GM23338 (cell line): ENCODE measurements at regions not wholly inside any gene's neighbourhood (a gene's known extent, or its start where the extent isn't known, plus 50 kb on each side); places are given as distances from the start of the nearest gene placed in this dataset.

Source experiments
- ATAC-seq: fragments of 200-7000 bp; cut with Tn5 transposase; 3 replicates; pipeline ENCODE4 v1.9.1; 2020
- DNase-seq: peaks from one replicate; pipeline ENCODE4 v3.0.0-alpha.2; 2015; ENCODE audit warnings: low spot score
- H2AFZ ChIP-seq: fragments of 200-600 bp; sonication (generic); 2 replicates; pipeline ENCODE4 v1.8.0; 2016; ENCODE audit warnings: antibody characterized with exemption, mild to moderate bottlenecking, moderate library complexity
- H3F3A ChIP-seq: fragments of 200-600 bp; sonication (generic); replicated peaks from 2 replicates; pipeline ENCODE4 v1.8.0; 2017; ENCODE audit warnings: antibody characterized with exemption, mixed run types, low read depth
- H3K27ac ChIP-seq: fragments of 200-600 bp; sonication (generic); 2 replicates; pipeline ENCODE4 v1.6.1; 2016; ENCODE audit warnings: low read depth
- H3K27me3 ChIP-seq: fragments of 200-600 bp; sonication (generic); 2 replicates; pipeline ENCODE4 v1.8.0; 2016; ENCODE audit warnings: mild to moderate bottlenecking, mixed run types, moderate library complexity; ENCODE audit not compliant: insufficient read depth
- H3K36me3 ChIP-seq: fragments of 200-600 bp; sonication (generic); 2 replicates; pipeline ENCODE4 v1.8.0; 2016; ENCODE audit warnings: mild to moderate bottlenecking; ENCODE audit not compliant: insufficient read depth
- H3K4me1 ChIP-seq: fragments of 200-600 bp; sonication (generic); 2 replicates; pipeline ENCODE4 v1.8.0; 2016; ENCODE audit warnings: mild to moderate bottlenecking, moderate library complexity; ENCODE audit not compliant: insufficient read depth
- H3K4me2 ChIP-seq: fragments of 200-600 bp; sonication (generic); 2 replicates; pipeline ENCODE4 v1.7.1; 2017; ENCODE audit warnings: mixed run types
- H3K4me3 ChIP-seq: fragments of 200-600 bp; sonication (generic); 2 replicates; pipeline ENCODE4 v1.6.1; 2016; ENCODE audit warnings: mixed run types
- H3K79me2 ChIP-seq: fragments of 200-600 bp; sonication (generic); replicated peaks from 2 replicates; pipeline ENCODE4 v1.8.0; 2017; ENCODE audit warnings: mild to moderate bottlenecking; ENCODE audit not compliant: insufficient read depth
- H3K9me2 ChIP-seq: fragments of 200-600 bp; sonication (generic); 2 replicates; pipeline ENCODE4 v1.8.0; 2017; ENCODE audit not compliant: insufficient read depth
- H4K20me1 ChIP-seq: fragments of 200-600 bp; sonication (generic); replicated peaks from 2 replicates; pipeline ENCODE4 v1.8.0; 2017; ENCODE audit warnings: mild to moderate bottlenecking; ENCODE audit not compliant: insufficient read depth
- H3K27ac Mint-ChIP-seq: 2 replicates; pipeline ENCODE4 v1.8.0; 2020; ENCODE audit warnings: inconsistent platforms, mild to moderate bottlenecking, moderate library complexity, mixed read lengths
- H3K27me3 Mint-ChIP-seq: 3 replicates; pipeline ENCODE4 v1.8.0; 2022; ENCODE audit warnings: low read depth, mild to moderate bottlenecking, moderate library complexity, mixed read lengths, inconsistent platforms; ENCODE audit not compliant: insufficient read depth, poor library complexity
- H3K36me3 Mint-ChIP-seq: 3 replicates; pipeline ENCODE4 v1.8.0; 2021; ENCODE audit warnings: low read depth, mild to moderate bottlenecking, inconsistent platforms, moderate library complexity, mixed read lengths
- H3K4me1 Mint-ChIP-seq: 3 replicates; pipeline ENCODE4 v1.8.0; 2020; ENCODE audit warnings: mild to moderate bottlenecking, inconsistent platforms, mixed read lengths
- H3K4me3 Mint-ChIP-seq: 3 replicates; pipeline ENCODE4 v1.8.0; 2021; ENCODE audit warnings: moderate library complexity, mild to moderate bottlenecking, inconsistent platforms, mixed read lengths
- H3K9me3 Mint-ChIP-seq: 3 replicates; pipeline ENCODE4 v1.8.0; 2020; ENCODE audit warnings: moderate library complexity, mild to moderate bottlenecking, inconsistent platforms, mixed read lengths
- CREB1 ChIP-seq: fragments of 250-450 bp; sonication (Bioruptor Pico); IDR thresholded peaks from 2 replicates; pipeline ENCODE4 v1.5.0; 2020; ENCODE audit warnings: low read depth, mild to moderate bottlenecking, moderate library complexity
- CTCF ChIP-seq, 2 experiments: fragments of 200-600 bp in 1 of 2; sonication (generic) in 1 of 2; conservative IDR thresholded peaks; 2 replicates each; pipeline versions ENCODE4 v1.5.1 to v1.6.1; 2016 to 2017; ENCODE audit warnings: antibody characterized with exemption in 2 of 2, low read depth in 2 of 2, mild to moderate bottlenecking in 2 of 2, moderate library complexity in 1 of 2
- EZH2 ChIP-seq: fragments of 200-600 bp; sonication (generic); IDR thresholded peaks from one replicate; pipeline ENCODE4 v1.8.0; 2017; ENCODE audit warnings: antibody characterized with exemption, mild to moderate bottlenecking, low read depth; ENCODE audit not compliant: unreplicated experiment
- EZH2phosphoT487 ChIP-seq: fragments of 200-600 bp; sonication (generic); IDR thresholded peaks from one replicate; pipeline ENCODE4 v1.8.1; 2018; ENCODE audit warnings: antibody characterized with exemption; ENCODE audit not compliant: unreplicated experiment
- JUNB ChIP-seq: IDR thresholded peaks from one replicate; pipeline ENCODE4 v1.6.1; 2016; ENCODE audit warnings: antibody characterized with exemption; ENCODE audit not compliant: unreplicated experiment
- ZNF114 ChIP-seq: fragments of 250-450 bp; sonication (Bioruptor Pico); IDR thresholded peaks from 2 replicates; pipeline ENCODE4 v1.5.0; 2020; ENCODE audit warnings: mild to moderate bottlenecking, moderate library complexity
- ZNF331 ChIP-seq: fragments of 250-450 bp; sonication (Bioruptor Pico); IDR thresholded peaks from 2 replicates; pipeline ENCODE4 v1.5.0; 2020; ENCODE audit warnings: low read depth, mild to moderate bottlenecking, moderate library complexity
- ZNF462 ChIP-seq: fragments of 250-450 bp; sonication (Bioruptor Pico); IDR thresholded peaks from 2 replicates; pipeline ENCODE4 v1.5.0; 2020; ENCODE audit warnings: mild to moderate bottlenecking, moderate library complexity

GRCh38 chr13:69291292-69291906, 816.2 kb upstream of the ATXN8OS start (continued):
- TF ChIP-seq ZNF462 (CRISPR knock-in tag) (no peak), EZH2 (no peak), CTCF (conservative IDR thresholded peaks at IDR 0.05; ENCODE audit: low read depth in 2 of 2) (no peak), CREB1 (CRISPR knock-in tag) (no peak)

- TF ChIP-seq JUNB (no peak), ZNF114 (CRISPR knock-in tag) (no peak), ZNF331 (CRISPR knock-in tag) (no peak), EZH2phosphoT487 (no peak)
- no peaks in the 10 kb centered on the region for H3K79me2 ChIP-seq
- ATAC-seq (no peak), DNase-seq (no peak)
- no peaks in the 10 kb centered on the region for H4K20me1 ChIP-seq
- no peak overlapping the region for H2AFZ ChIP-seq
- no peak overlapping the region for H3K4me3 Mint-ChIP-seq
- peaks cover 4% of the 10 kb centered on the region; the same call in 1 of the 2 replicates for H3K9me2 ChIP-seq
- H3K27ac ChIP-seq: no peak overlapping the region
- peaks cover 2% of the 10 kb centered on the region; the same call in 1 of the 3 replicates for H3K36me3 Mint-ChIP-seq
- no peak overlapping the region for H3K4me2 ChIP-seq
- H3K9me3 Mint-ChIP-seq: peaks cover 3% of the 10 kb centered on the region; the same call in 1 of the 3 replicates
- H3K27ac Mint-ChIP-seq: no peak overlapping the region
- no peak overlapping the region for H3K4me3 ChIP-seq
- peaks cover 8% of the 10 kb centered on the region for H3K4me1 Mint-ChIP-seq
- H3F3A ChIP-seq: no peaks in the 10 kb centered on the region
- no peaks in the 10 kb centered on the region; the same call in 1 of the 2 replicates for H3K4me1 ChIP-seq
- no peaks in the 10 kb centered on the region for H3K27me3 ChIP-seq
- H3K36me3 ChIP-seq: no peaks in the 10 kb centered on the region
- H3K27me3 Mint-ChIP-seq: no peaks in the 10 kb centered on the region
Observed at GRCh38 chr13:69288026-69288425, 819.6 kb upstream of the ATXN8OS start.
